ENCODE measurements at regions not wholly inside any gene's neighbourhood (a gene's known extent, or its start where the extent isn't known, plus 50 kb on each side); places are given as distances from the start of the nearest gene placed in this dataset.
"Not testable (repeated sequence)": the region's sequence is repeated elsewhere in the genome, so short reads cannot be mapped to it uniquely, and the experiment has no call there.

- BruUV-seq (replicated peaks), result no TSS peak
- intact Hi-C loops (cut with micrococcal nuclease; ENCODE audit: unreplicated experiment), result no loop called here
Measured at GRCh38 chr7:131827421-131827820, 271.0 kb upstream of the PODXL start.

GRCh38 chr7:131826960-131827359 is 270.5 kb upstream of the PODXL start:
- no peaks in the 10 kb centered on the region for H3K4me1 ChIP-seq (ENCODE audit: insufficient read depth, low read length, poor library complexity, severe bottlenecking)
- no peak for DNase-seq (ENCODE audit: low spot score)
- intact Hi-C loops (cut with micrococcal nuclease; ENCODE audit: unreplicated experiment), result no loop called here
- H3K36me3 ChIP-seq (ENCODE audit: insufficient read depth, low read length, poor library complexity, severe bottlenecking), result no peaks in the 10 kb centered on the region
- TF ChIP-seq CTCF (conservative IDR thresholded peaks at IDR 0.05; ENCODE audit: low read depth, low read length) (no peak), EZH2 (IDR thresholded peaks at IDR 0.05; ENCODE audit: borderline replicate concordance, low read depth, low read length, poor library complexity, severe bottlenecking) (no peak)
- BruUV-seq (replicated peaks), result no TSS peak
- H3K27ac ChIP-seq (ENCODE audit: low read depth, low read length, poor library complexity, severe bottlenecking), result no peak overlapping the region
- H3K4me3 ChIP-seq (ENCODE audit: low read depth, low read length, poor library complexity, severe bottlenecking), result no peak overlapping the region
- ChIA-PET POLR2A (ENCODE audit: low non-redundant PET) (interaction anchor here (0.6 kb wide), 1 partner anchor 154 kb away, joined by 3 read pairs; no protein-coding TSS in a partner anchor), CTCF (no interaction called here)
- H3K9me3 ChIP-seq (ENCODE audit: low read depth, low read length, poor library complexity, severe bottlenecking), result no peaks in the 10 kb centered on the region
- no peaks in the 10 kb centered on the region for H3K27me3 ChIP-seq (replicated peaks; ENCODE audit: insufficient read depth, low read depth, low read length, poor library complexity)

More at GRCh38 chr7:131827421-131827820, 271.0 kb upstream of the PODXL start:
- H3K27ac ChIP-seq (ENCODE audit: low read depth, low read length, poor library complexity, severe bottlenecking), result no peak overlapping the region
- H3K9me3 ChIP-seq (ENCODE audit: low read depth, low read length, poor library complexity, severe bottlenecking), result no peaks in the 10 kb centered on the region
- DNase-seq (ENCODE audit: low spot score), result no peak
- no peaks in the 10 kb centered on the region for H3K36me3 ChIP-seq (ENCODE audit: insufficient read depth, low read length, poor library complexity, severe bottlenecking)
- TF ChIP-seq EZH2 (IDR thresholded peaks at IDR 0.05; ENCODE audit: borderline replicate concordance, low read depth, low read length, poor library complexity, severe bottlenecking), result no peak
- TF ChIP-seq CTCF (conservative IDR thresholded peaks at IDR 0.05; ENCODE audit: low read depth, low read length), result no peak
- H3K27me3 ChIP-seq (replicated peaks; ENCODE audit: insufficient read depth, low read depth, low read length, poor library complexity), result no peaks in the 10 kb centered on the region
- ChIA-PET CTCF (no interaction called here), POLR2A (ENCODE audit: low non-redundant PET) (no interaction called here)
- H3K4me3 ChIP-seq (ENCODE audit: low read depth, low read length, poor library complexity, severe bottlenecking), result no peak overlapping the region
- no peaks in the 10 kb centered on the region for H3K4me1 ChIP-seq (ENCODE audit: insufficient read depth, low read length, poor library complexity, severe bottlenecking)

GRCh38 chr7:131823961-131824440 is 267.6 kb upstream of the PODXL start:
- H3K27me3 ChIP-seq (replicated peaks; ENCODE audit: insufficient read depth, low read depth, low read length, poor library complexity); H3K27ac ChIP-seq (ENCODE audit: low read depth, low read length, poor library complexity, severe bottlenecking); intact Hi-C loops (cut with micrococcal nuclease; ENCODE audit: unreplicated experiment); BruUV-seq (replicated peaks); H3K36me3 ChIP-seq (ENCODE audit: insufficient read depth, low read length, poor library complexity, severe bottlenecking); H3K4me1 ChIP-seq (ENCODE audit: insufficient read depth, low read length, poor library complexity, severe bottlenecking); H3K9me3 ChIP-seq (ENCODE audit: low read depth, low read length, poor library complexity, severe bottlenecking); DNase-seq (ENCODE audit: low spot score); H3K4me3 ChIP-seq (ENCODE audit: low read depth, low read length, poor library complexity, severe bottlenecking); POLR2A ChIA-PET (ENCODE audit: low non-redundant PET); CTCF ChIA-PET: not testable (repeated sequence)

- ChIA-PET CTCF (no interaction called here), POLR2A (ENCODE audit: low non-redundant PET) (no interaction called here)
- Histone ChIP-seq H3K27me3 (replicated peaks; ENCODE audit: insufficient read depth, low read depth, low read length, poor library complexity) (peaks cover 7% of the 10 kb centered on the region), H3K9me3 (ENCODE audit: low read depth, low read length, poor library complexity, severe bottlenecking) (no peaks in the 10 kb centered on the region), H3K4me3 (ENCODE audit: low read depth, low read length, poor library complexity, severe bottlenecking) (no peak overlapping the region), H3K27ac (ENCODE audit: low read depth, low read length, poor library complexity, severe bottlenecking) (no peak overlapping the region), H3K4me1 (ENCODE audit: insufficient read depth, low read length, poor library complexity, severe bottlenecking) (peaks cover 7% of the 10 kb centered on the region), H3K36me3 (ENCODE audit: insufficient read depth, low read length, poor library complexity, severe bottlenecking) (no peaks in the 10 kb centered on the region)
- DNase-seq (ENCODE audit: low spot score), result peak; percentile 77
- TF ChIP-seq EZH2 (IDR thresholded peaks at IDR 0.05; ENCODE audit: borderline replicate concordance, low read depth, low read length, poor library complexity, severe bottlenecking) (no peak), CTCF (conservative IDR thresholded peaks at IDR 0.05; ENCODE audit: low read depth, low read length) (no peak)
- intact Hi-C loops (cut with micrococcal nuclease; ENCODE audit: unreplicated experiment), result no loop called here
- BruUV-seq (replicated peaks), result no TSS peak
Measured at GRCh38 chr7:131819891-131820290, 263.5 kb upstream of the PODXL start.

All from A673 (cell line).